Left lung (tissue), 4 donors: ENCODE measurements at regions not wholly inside any gene's neighbourhood (a gene's known extent, or its start where the extent isn't known, plus 50 kb on each side); places are given as distances from the start of the nearest gene placed in this dataset.

Experiments used
- ATAC-seq: fragments of 200-7000 bp; cut with Tn5 transposase; one replicate; pipeline ENCODE4 v1.9.1; 2020; ENCODE audit warnings: moderate library complexity
- DNase-seq, 4 donors: peaks; one replicate each; pipeline ENCODE4 v3.0.0-alpha.2; 2013 to 2020
- H3K27ac ChIP-seq, 2 donors: fragments of 200-600 bp; sonication (generic) in 1 of 2; one replicate each; pipeline versions ENCODE4 v1.5.0 to v1.8.0; 2020 to 2021
- H3K27me3 ChIP-seq, 2 donors: fragments of 200-600 bp; sonication (generic) in 1 of 2; one replicate each; pipeline versions ENCODE4 v1.5.0 to v1.8.0; 2020 to 2021
- H3K36me3 ChIP-seq, 2 donors: fragments of 200-600 bp; sonication (generic) in 1 of 2; one replicate each; pipeline versions ENCODE4 v1.5.0 to v1.8.0; 2020 to 2021
- H3K4me1 ChIP-seq, 2 donors: fragments of 200-600 bp; one replicate each; pipeline ENCODE4 v1.8.0; 2021
- H3K4me3 ChIP-seq, 2 donors: fragments of 200-600 bp; sonication (generic) in 1 of 2; one replicate each; pipeline versions ENCODE4 v1.5.0 to v1.8.0; 2020 to 2021; ENCODE audit warnings: mild to moderate bottlenecking in 1 of 2
- H3K9me3 ChIP-seq, 2 donors: fragments of 200-600 bp; sonication (generic) in 1 of 2; one replicate each; pipeline versions ENCODE4 v1.5.0 to v1.8.0; 2020 to 2021
- intact Hi-C, 2 donors: fragments of 100-400 bp; cut with DNase I; formaldehyde crosslinking; loops; one replicate each; pipeline versions ENCODE4 v1.11.2 to v1.14.2; 2022
- TF ChIP-seq, protein P1 (sequence below), 2 donors: fragments of 200-600 bp; sonication (generic) in 1 of 2; IDR thresholded peaks; one replicate each; pipeline versions ENCODE4 v1.5.0 to v1.8.0; 2021; ENCODE audit warnings: antibody characterized with exemption in 2 of 2
- donor health status: DM: no; HTN: yes; CAD: no.
- donor health status: DM: no; HTN: no; CAD: no.

DNA sequence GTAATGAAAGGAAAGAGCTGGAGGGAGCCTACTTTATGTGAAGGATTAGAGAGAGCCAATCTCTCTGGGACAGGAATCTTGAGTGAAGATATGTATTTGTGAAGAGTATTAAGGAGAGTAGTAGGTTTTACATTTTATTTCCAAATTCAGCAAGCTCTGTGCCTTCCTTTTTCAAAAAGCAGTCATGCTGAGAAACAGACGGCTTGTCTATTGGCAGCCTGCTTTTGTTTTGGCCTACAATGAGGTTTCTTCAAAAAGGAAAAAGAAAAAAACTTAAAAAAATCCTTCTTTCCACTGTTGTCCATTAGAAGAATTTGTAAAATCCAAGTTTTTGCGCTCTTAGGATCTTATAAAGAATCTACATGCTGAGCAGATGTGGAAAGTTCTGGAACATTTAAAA lies 103.6 kb upstream of the PTGFR start:
- Histone ChIP-seq H3K9me3 (peaks cover 0 to 2% of the 10 kb centered on the region in 2 donors), H3K4me3 (no peak overlapping the region), H3K27ac (no peak overlapping the region), H3K36me3 (no peaks in the 10 kb centered on the region), H3K27me3 (no peaks in the 10 kb centered on the region), H3K4me1 (no peaks in the 10 kb centered on the region)
- TF ChIP-seq, protein P1, sequence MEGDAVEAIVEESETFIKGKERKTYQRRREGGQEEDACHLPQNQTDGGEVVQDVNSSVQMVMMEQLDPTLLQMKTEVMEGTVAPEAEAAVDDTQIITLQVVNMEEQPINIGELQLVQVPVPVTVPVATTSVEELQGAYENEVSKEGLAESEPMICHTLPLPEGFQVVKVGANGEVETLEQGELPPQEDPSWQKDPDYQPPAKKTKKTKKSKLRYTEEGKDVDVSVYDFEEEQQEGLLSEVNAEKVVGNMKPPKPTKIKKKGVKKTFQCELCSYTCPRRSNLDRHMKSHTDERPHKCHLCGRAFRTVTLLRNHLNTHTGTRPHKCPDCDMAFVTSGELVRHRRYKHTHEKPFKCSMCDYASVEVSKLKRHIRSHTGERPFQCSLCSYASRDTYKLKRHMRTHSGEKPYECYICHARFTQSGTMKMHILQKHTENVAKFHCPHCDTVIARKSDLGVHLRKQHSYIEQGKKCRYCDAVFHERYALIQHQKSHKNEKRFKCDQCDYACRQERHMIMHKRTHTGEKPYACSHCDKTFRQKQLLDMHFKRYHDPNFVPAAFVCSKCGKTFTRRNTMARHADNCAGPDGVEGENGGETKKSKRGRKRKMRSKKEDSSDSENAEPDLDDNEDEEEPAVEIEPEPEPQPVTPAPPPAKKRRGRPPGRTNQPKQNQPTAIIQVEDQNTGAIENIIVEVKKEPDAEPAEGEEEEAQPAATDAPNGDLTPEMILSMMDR (IDR thresholded peaks at IDR 0.05) = no peak
- intact Hi-C loops = no loop called here
- DNase-seq (no peak), ATAC-seq (no peak)

DNA sequence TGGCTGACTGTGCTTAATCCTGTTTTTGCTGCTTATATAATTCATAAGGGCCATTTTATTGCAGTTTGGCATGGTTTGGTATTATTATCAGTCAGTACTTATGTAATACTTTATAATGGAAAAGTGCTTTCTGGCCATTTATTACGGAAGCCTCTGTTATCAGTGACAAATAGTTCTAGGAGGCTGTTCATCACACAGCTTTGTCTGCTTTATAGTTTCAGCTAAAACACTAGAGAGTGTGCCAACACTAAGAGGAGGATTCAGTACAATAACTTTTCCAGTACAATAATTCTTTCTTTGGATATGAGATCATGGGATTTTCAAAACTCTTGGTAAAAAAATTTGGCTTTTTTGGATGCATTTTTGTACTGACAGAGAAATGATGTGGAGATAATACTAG lies 102.9 kb upstream of the PTGFR start:
- Histone ChIP-seq H3K27ac (no peak overlapping the region), H3K9me3 (peaks cover 0 to 7% of the 10 kb centered on the region in 2 donors), H3K4me3 (no peak overlapping the region), H3K27me3 (no peaks in the 10 kb centered on the region), H3K36me3 (no peaks in the 10 kb centered on the region), H3K4me1 (no peaks in the 10 kb centered on the region)
- intact Hi-C loops = no loop called here
- peak; percentile 42 for ATAC-seq
- TF ChIP-seq, protein P1 (IDR thresholded peaks at IDR 0.05) = no peak
- DNase-seq = no peak

GRCh38 chr1:78388275-78388674 lies 102.5 kb upstream of the PTGFR start:
- H3K4me3 ChIP-seq = no peak overlapping the region
- H3K9me3 ChIP-seq = peaks cover 0 to 10% of the 10 kb centered on the region in 2 donors
- H3K27me3 ChIP-seq = no peaks in the 10 kb centered on the region
- H3K4me1 ChIP-seq = no peaks in the 10 kb centered on the region
- no peaks in the 10 kb centered on the region for H3K36me3 ChIP-seq
- TF ChIP-seq, protein P1 (IDR thresholded peaks at IDR 0.05) = no peak
- no peak for DNase-seq
- no peak overlapping the region for H3K27ac ChIP-seq
- ATAC-seq = no peak
- intact Hi-C loops = no loop called here

DNA sequence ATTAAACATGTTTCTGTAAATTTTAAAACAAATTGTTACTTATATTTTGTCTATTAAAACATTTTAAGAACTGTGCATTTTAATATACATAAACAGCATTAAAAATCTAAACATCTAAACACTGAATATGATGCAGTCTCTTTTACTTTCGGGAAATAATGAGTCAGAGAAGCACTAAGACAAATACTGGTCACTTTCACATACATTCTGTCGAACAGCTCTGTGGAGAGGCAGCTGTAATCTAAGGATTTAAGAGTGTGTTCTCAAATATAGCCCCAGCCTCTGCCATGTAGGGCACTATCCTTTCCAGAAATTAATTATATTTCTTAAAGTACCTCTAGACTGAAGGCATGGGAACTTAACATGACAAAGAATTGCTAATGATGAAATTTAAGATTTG lies 89.6 kb upstream of the PTGFR start:
- H3K27ac ChIP-seq = no peak overlapping the region
- TF ChIP-seq, protein P1 (IDR thresholded peaks at IDR 0.05) = no peak
- intact Hi-C loops = no loop called here
- peaks cover 0 to 2% of the 10 kb centered on the region in 2 donors for H3K9me3 ChIP-seq
- no peak for DNase-seq
- no peak overlapping the region for H3K4me3 ChIP-seq
- H3K36me3 ChIP-seq = no peaks in the 10 kb centered on the region
- no peaks in the 10 kb centered on the region for H3K4me1 ChIP-seq
- no peak for ATAC-seq
- no peaks in the 10 kb centered on the region for H3K27me3 ChIP-seq

GRCh38 chr1:78408192-78408591 lies 82.6 kb upstream of the PTGFR start:
- ATAC-seq (no peak), DNase-seq (no peak)
- no peak overlapping the region for H3K4me3 ChIP-seq
- no peaks in the 10 kb centered on the region for H3K27me3 ChIP-seq
- H3K4me1 ChIP-seq = no peaks in the 10 kb centered on the region
- no peak overlapping the region for H3K27ac ChIP-seq
- TF ChIP-seq, protein P1 (IDR thresholded peaks at IDR 0.05) = no peak
- H3K36me3 ChIP-seq = no peaks in the 10 kb centered on the region
- intact Hi-C loops = no loop called here
- H3K9me3 ChIP-seq = peaks cover 0 to 32% of the 10 kb centered on the region in 2 donors
